ENCODE measurements at regions not wholly inside any gene's neighbourhood (a gene's known extent, or its start where the extent isn't known, plus 50 kb on each side); places are given as distances from the start of the nearest gene placed in this dataset.
"Not testable (repeated sequence)": the region's sequence is repeated elsewhere in the genome, so short reads cannot be mapped to it uniquely, and the experiment has no call there.

- intact Hi-C loops (cut with DNase I) = no loop called here
Observed at GRCh38 chr17:53234138-53234537, 588.6 kb upstream of the KIF2B start.

GRCh38 chr17:53227514-53227913, 595.2 kb upstream of the KIF2B start:
- intact Hi-C loops (cut with DNase I) = no loop called here
- no peak for DNase-seq

More at GRCh38 chr17:53234138-53234537, 588.6 kb upstream of the KIF2B start:
- no peak for DNase-seq

- no peak for DNase-seq
- intact Hi-C loops (cut with DNase I) = no loop called here
Observed at GRCh38 chr17:53227111-53227510, 595.6 kb upstream of the KIF2B start.

GRCh38 chr17:53219821-53220220, 602.9 kb upstream of the KIF2B start:
- intact Hi-C loops (cut with DNase I) = no loop called here
- DNase-seq = no peak

- no peak for DNase-seq
- intact Hi-C loops (cut with DNase I) = no loop called here
Observed at GRCh38 chr17:53218723-53219122, 604.0 kb upstream of the KIF2B start.

- no peak for DNase-seq
- intact Hi-C loops (cut with DNase I) = no loop called here
Observed at GRCh38 chr17:53217311-53217710, 605.4 kb upstream of the KIF2B start.

- intact Hi-C loops (cut with DNase I); DNase-seq: not testable (repeated sequence)
Observed at GRCh38 chr17:53208935-53209334, 613.8 kb upstream of the KIF2B start.

- DNase-seq = no peak
- intact Hi-C loops (cut with DNase I) = no loop called here
Observed at GRCh38 chr17:53193044-53193443, 629.7 kb upstream of the KIF2B start.

GRCh38 chr17:53191878-53192277, 630.8 kb upstream of the KIF2B start:
- DNase-seq = no peak
- intact Hi-C loops (cut with DNase I) = no loop called here

GRCh38 chr17:53186001-53186400, 636.7 kb upstream of the KIF2B start:
- DNase-seq = no peak
- intact Hi-C loops (cut with DNase I) = no loop called here

GRCh38 chr17:53176629-53177028, 646.1 kb upstream of the KIF2B start:
- intact Hi-C loops (cut with DNase I) = no loop called here
- no peak for DNase-seq

GRCh38 chr17:53168413-53168812, 654.3 kb upstream of the KIF2B start:
- DNase-seq = no peak
- intact Hi-C loops (cut with DNase I) = no loop called here

- intact Hi-C loops (cut with DNase I) = no loop called here
- DNase-seq = no peak
Observed at GRCh38 chr17:53166731-53167130, 656.0 kb upstream of the KIF2B start.

GRCh38 chr17:53150101-53150698, 672.5 kb upstream of the KIF2B start:
- no peak for DNase-seq
- intact Hi-C loops (cut with DNase I) = no loop called here

- intact Hi-C loops (cut with DNase I) = no loop called here
- no peak for DNase-seq
Observed at GRCh38 chr17:53149316-53149715, 673.4 kb upstream of the KIF2B start.

GRCh38 chr17:53148058-53148457, 674.7 kb upstream of the KIF2B start:
- intact Hi-C loops (cut with DNase I) = no loop called here
- no peak for DNase-seq

GRCh38 chr17:53142890-53143289, 679.8 kb upstream of the KIF2B start:
- intact Hi-C loops (cut with DNase I) = no loop called here
- no peak for DNase-seq

- no peak for DNase-seq
- intact Hi-C loops (cut with DNase I) = no loop called here
Observed at GRCh38 chr17:53141731-53142130, 681.0 kb upstream of the KIF2B start.

- intact Hi-C loops (cut with DNase I) = no loop called here
- DNase-seq = no peak
Observed at GRCh38 chr17:53141280-53141679, 681.4 kb upstream of the KIF2B start.

GRCh38 chr17:53137869-53138268, 684.9 kb upstream of the KIF2B start:
- intact Hi-C loops (cut with DNase I) = no loop called here
- DNase-seq = no peak

- DNase-seq = no peak
- intact Hi-C loops (cut with DNase I) = no loop called here
Observed at GRCh38 chr17:53135969-53136368, 686.8 kb upstream of the KIF2B start.

GRCh38 chr17:53134548-53134947, 688.2 kb upstream of the KIF2B start:
- no peak for DNase-seq
- intact Hi-C loops (cut with DNase I) = no loop called here
